HS-5 (cell line): ENCODE measurements at regions not wholly inside any gene's neighbourhood (a gene's known extent, or its start where the extent isn't known, plus 50 kb on each side); places are given as distances from the start of the nearest gene placed in this dataset.

Source experiments
- DNase-seq: peaks from one replicate; pipeline ENCODE4 v3.0.0-alpha.2; 2012; ENCODE audit warnings: low read depth

GRCh38 chr6:54059683-54060082, 51.6 kb upstream of the MLIP start:
- DNase-seq: no peak

GRCh38 chr6:54060286-54060685, 51.0 kb upstream of the MLIP start:
- peak; percentile 46 for DNase-seq
